GM21360 (cell line): ENCODE measurements at regions not wholly inside any gene's neighbourhood (a gene's known extent, or its start where the extent isn't known, plus 50 kb on each side); places are given as distances from the start of the nearest gene placed in this dataset.

Experiments
- ATAC-seq: cut with Tn5 transposase; IDR thresholded peaks from one replicate; pipeline ENCODE4 v1.9.1; 2021; ENCODE audit warnings: mild to moderate bottlenecking, moderate library complexity; ENCODE audit not compliant: unreplicated experiment

DNA sequence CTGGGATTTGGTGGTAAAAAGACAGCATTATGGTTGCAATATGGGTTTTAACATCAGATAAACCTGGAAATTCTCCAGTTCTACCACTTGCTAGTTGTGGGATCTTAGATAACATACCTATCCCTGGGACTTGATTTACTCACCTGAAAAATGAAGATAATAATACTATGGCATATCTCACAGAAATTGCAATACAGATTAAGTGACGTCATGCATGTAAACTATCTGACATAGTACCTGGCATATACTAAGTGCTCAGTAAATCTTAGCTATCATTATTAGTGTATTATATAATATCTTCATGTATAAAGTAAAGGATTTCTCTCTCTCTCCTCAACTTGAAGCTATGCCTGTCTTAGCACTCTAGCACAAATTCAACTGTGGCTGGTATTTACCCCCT, 192.5 kb downstream of the PCDH19 start:
- ATAC-seq = no peak

DNA sequence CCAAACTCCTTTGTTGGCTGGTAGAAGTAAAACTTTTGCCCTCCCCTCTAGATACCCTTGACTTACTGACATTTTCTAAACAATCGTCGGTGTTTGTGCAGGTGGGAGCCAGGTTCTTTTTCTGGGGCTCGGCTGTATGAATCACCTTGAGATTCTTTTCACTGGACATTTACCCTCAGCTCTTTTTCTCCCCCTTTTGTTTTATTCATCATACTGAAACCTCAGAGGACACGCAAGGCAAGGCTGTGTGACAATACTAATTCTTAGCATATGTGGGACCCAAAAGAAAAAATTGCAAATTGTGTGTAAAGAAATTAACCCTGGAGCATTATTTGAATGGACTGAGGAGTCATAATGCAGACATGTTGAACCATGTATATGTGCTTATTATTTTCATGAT, 194.0 kb downstream of the PCDH19 start:
- no peak for ATAC-seq

DNA sequence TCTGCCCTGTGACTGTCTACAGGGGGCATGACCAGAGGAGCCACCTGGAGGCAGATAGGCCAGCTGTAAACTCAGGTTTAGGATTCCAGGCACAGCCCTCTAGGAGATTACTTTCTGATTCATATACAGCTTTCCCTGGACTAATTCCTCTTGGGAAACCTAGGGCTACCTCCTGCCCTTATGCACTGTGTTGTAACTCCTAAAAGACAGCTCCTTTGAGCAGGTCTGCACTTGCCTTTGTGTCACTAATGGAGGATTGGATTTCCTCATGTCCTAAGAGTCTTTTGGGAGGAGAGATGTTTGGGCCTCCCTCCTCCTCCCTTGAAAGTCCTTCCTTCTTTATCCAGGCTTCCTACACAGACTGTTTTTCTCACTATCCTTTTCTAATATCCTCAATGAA, 202.0 kb downstream of the PCDH19 start:
- peak; percentile 35 for ATAC-seq

DNA sequence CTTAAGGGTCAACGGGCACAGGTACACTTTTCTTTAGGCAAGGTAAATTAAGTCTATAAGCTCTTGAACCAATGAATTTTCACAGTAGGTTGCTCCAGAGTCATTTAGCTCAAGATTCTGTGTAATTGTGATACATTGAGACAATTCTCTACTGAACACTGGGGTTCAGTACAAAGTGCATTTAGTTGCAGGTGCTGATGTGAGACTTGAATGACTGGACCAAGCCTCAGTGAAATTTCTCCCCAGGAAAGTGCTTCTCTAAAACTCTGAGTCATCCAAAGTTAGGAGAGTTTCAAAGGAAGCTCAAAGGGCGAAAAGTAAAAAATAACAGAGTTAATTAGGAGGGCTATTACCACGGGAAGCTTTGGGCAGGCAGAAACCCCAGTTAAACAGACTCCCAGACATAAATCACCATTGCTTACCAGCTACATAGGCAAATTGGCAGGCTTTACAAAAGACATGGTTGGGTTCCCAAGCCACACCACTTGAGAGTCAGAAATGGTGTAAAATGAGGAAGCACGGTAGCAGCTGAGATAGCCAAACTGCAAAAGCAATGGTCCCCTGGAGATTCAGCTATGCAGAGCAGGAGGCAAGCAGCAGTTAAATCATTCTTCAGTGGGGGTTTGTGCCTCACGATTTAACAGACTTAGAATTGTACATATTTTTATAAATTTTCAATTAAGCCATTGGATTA, 202.6 kb downstream of the PCDH19 start:
- peak; percentile 97 for ATAC-seq

DNA sequence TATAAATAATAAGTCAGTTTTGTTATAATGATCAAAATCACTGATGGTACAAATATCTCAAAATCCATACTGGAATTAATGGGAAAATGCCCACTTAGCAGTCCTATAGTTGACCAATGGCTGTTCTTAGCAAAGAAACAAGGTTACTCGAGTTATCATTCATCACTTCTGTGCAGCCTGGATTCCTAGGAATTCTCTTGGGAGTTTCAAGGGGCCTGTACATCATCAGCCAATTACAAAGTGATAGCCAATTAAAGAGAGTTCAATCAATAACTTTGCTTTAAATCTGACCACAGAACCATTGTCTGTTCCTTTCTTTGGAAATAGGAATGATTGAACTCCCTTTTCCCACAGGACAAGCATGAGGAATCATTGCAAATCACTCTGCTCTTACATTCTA, 205.5 kb downstream of the PCDH19 start:
- ATAC-seq = no peak

DNA sequence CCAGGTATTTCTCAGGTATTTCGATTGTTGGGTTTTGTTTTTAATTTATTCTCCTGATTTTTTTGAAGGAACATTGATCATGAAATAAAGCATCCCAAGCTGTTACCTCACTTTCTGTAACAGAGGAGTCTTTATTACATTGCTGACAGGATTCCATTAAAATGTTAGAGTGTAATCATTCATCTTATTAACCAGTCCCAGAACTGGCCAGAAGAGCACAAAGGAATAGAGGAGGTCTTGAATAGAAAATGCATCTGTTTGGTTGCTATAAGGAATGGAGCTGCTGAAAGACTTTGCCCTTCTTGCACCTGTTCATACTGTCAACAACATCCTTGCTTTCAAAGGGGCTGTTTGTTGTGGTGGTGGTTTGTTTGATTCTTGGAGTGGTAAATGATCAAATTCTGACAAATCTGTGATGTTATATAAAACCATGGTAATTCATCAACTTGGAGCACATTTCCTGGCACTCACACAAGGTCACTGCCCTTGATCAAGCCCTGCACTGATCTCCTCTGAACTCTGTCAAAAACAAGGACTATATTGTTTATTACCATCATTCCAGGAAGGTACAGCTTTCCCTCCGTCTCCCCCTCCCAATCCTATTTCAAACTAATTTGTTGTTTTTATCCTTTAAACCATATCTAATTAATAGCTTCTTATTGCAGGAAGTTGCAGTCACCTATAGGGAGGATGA, 215.8 kb downstream of the PCDH19 start:
- no peak for ATAC-seq
